ENCODE measurements at regions not wholly inside any gene's neighbourhood (a gene's known extent, or its start where the extent isn't known, plus 50 kb on each side); places are given as distances from the start of the nearest gene placed in this dataset.
A peak's percentile ranks its signal among the peaks of the same experiment; 100 is the strongest.

- H3K27me3 Mint-ChIP-seq (ENCODE audit: unreplicated experiment), result peaks cover 5% of the 10 kb centered on the region
- DNase-seq (ENCODE audit: low spot score), result no peak
- H3K4me1 Mint-ChIP-seq (ENCODE audit: unreplicated experiment), result no peaks in the 10 kb centered on the region
- no peaks in the 10 kb centered on the region for H3K36me3 Mint-ChIP-seq (ENCODE audit: low read depth, unreplicated experiment)
- H3K9me3 Mint-ChIP-seq (ENCODE audit: unreplicated experiment), result no peaks in the 10 kb centered on the region
- H3K27ac Mint-ChIP-seq (ENCODE audit: unreplicated experiment), result no peak overlapping the region
- no peak overlapping the region for H3K4me3 Mint-ChIP-seq (ENCODE audit: unreplicated experiment)
- TF ChIP-seq CTCF (IDR thresholded peaks at IDR 0.05; ENCODE audit: unreplicated experiment), result no peak
These were observed 565.8 kb downstream of the BUD13 start for GRCh38 chr11:116207019-116207418.

GRCh38 chr11:116202922-116203321 lies 569.9 kb downstream of the BUD13 start:
- Mint-ChIP-seq H3K27me3 (ENCODE audit: unreplicated experiment) (peaks cover 4% of the 10 kb centered on the region), H3K36me3 (ENCODE audit: low read depth, unreplicated experiment) (no peaks in the 10 kb centered on the region), H3K4me1 (ENCODE audit: unreplicated experiment) (peaks cover 2% of the 10 kb centered on the region), H3K4me3 (ENCODE audit: unreplicated experiment) (no peak overlapping the region), H3K9me3 (ENCODE audit: unreplicated experiment) (no peaks in the 10 kb centered on the region), H3K27ac (ENCODE audit: unreplicated experiment) (no peak overlapping the region)
- no peak for DNase-seq (ENCODE audit: low spot score)
- no peak for TF ChIP-seq CTCF (IDR thresholded peaks at IDR 0.05; ENCODE audit: unreplicated experiment)

GRCh38 chr11:116200564-116200963 lies 572.2 kb downstream of the BUD13 start:
- no peak for DNase-seq (ENCODE audit: low spot score)
- peaks cover 4% of the 10 kb centered on the region for H3K27me3 Mint-ChIP-seq (ENCODE audit: unreplicated experiment)
- TF ChIP-seq CTCF (IDR thresholded peaks at IDR 0.05; ENCODE audit: unreplicated experiment), result no peak
- peaks cover 2% of the 10 kb centered on the region for H3K4me1 Mint-ChIP-seq (ENCODE audit: unreplicated experiment)
- no peak overlapping the region for H3K27ac Mint-ChIP-seq (ENCODE audit: unreplicated experiment)
- H3K36me3 Mint-ChIP-seq (ENCODE audit: low read depth, unreplicated experiment), result no peaks in the 10 kb centered on the region
- H3K4me3 Mint-ChIP-seq (ENCODE audit: unreplicated experiment), result no peak overlapping the region
- H3K9me3 Mint-ChIP-seq (ENCODE audit: unreplicated experiment), result no peaks in the 10 kb centered on the region

GRCh38 chr11:116199182-116199581 lies 573.6 kb downstream of the BUD13 start:
- Mint-ChIP-seq H3K36me3 (ENCODE audit: low read depth, unreplicated experiment) (no peaks in the 10 kb centered on the region), H3K4me3 (ENCODE audit: unreplicated experiment) (no peak overlapping the region), H3K9me3 (ENCODE audit: unreplicated experiment) (no peaks in the 10 kb centered on the region), H3K27ac (ENCODE audit: unreplicated experiment) (no peak overlapping the region), H3K27me3 (ENCODE audit: unreplicated experiment) (peaks cover 4% of the 10 kb centered on the region), H3K4me1 (ENCODE audit: unreplicated experiment) (peaks cover 2% of the 10 kb centered on the region)
- DNase-seq (ENCODE audit: low spot score), result no peak
- TF ChIP-seq CTCF (IDR thresholded peaks at IDR 0.05; ENCODE audit: unreplicated experiment), result no peak

- H3K27ac Mint-ChIP-seq (ENCODE audit: unreplicated experiment), result peak overlapping the region; percentile 49
- no peak for TF ChIP-seq CTCF (IDR thresholded peaks at IDR 0.05; ENCODE audit: unreplicated experiment)
These were observed 578.5 kb downstream of the BUD13 start for GRCh38 chr11:116194156-116194904.

More at GRCh38 chr11:116194156-116194904, 578.5 kb downstream of the BUD13 start:
- no peak for DNase-seq (ENCODE audit: low spot score)
- peaks cover 4% of the 10 kb centered on the region for H3K27me3 Mint-ChIP-seq (ENCODE audit: unreplicated experiment)
- H3K9me3 Mint-ChIP-seq (ENCODE audit: unreplicated experiment), result no peaks in the 10 kb centered on the region
- no peak overlapping the region for H3K4me3 Mint-ChIP-seq (ENCODE audit: unreplicated experiment)
- H3K36me3 Mint-ChIP-seq (ENCODE audit: low read depth, unreplicated experiment), result no peaks in the 10 kb centered on the region
- H3K4me1 Mint-ChIP-seq (ENCODE audit: unreplicated experiment), result peaks cover 5% of the 10 kb centered on the region

Data from endothelial cell (in vitro differentiated cells).